Neural progenitor cell (in vitro differentiated cells): ENCODE measurements at regions not wholly inside any gene's neighbourhood (a gene's known extent, or its start where the extent isn't known, plus 50 kb on each side); places are given as distances from the start of the nearest gene placed in this dataset.

Source experiments
- DNase-seq: peaks from one replicate; pipeline ENCODE4 v3.0.0-alpha.2; 2016; ENCODE audit warnings: low spot score
- H2AFZ ChIP-seq: fragments of 200-600 bp; sonication (generic); replicated peaks from 2 replicates; pipeline ENCODE4 v1.6.1; 2016; ENCODE audit warnings: antibody characterized with exemption
- H3F3A ChIP-seq: fragments of 200-600 bp; sonication (generic); 2 replicates; pipeline ENCODE4 v1.6.1; 2016; ENCODE audit warnings: antibody characterized with exemption, low read depth
- H3K27ac ChIP-seq: fragments of 200-600 bp; sonication (generic); 2 replicates; pipeline ENCODE4 v1.5.1; 2016; ENCODE audit warnings: mild to moderate bottlenecking
- H3K27me3 ChIP-seq: fragments of 200-600 bp; sonication (generic); 2 replicates; pipeline ENCODE4 v1.6.1; 2016; ENCODE audit warnings: mild to moderate bottlenecking, moderate library complexity
- H3K36me3 ChIP-seq: fragments of 200-600 bp; sonication (generic); 2 replicates; pipeline ENCODE4 v1.5.1; 2016
- H3K4me1 ChIP-seq: fragments of 200-600 bp; sonication (generic); 2 replicates; pipeline ENCODE4 v1.6.1; 2016; ENCODE audit warnings: mixed run types
- H3K4me2 ChIP-seq: fragments of 200-600 bp; sonication (generic); 2 replicates; pipeline ENCODE4 v1.6.1; 2016
- H3K4me3 ChIP-seq: fragments of 200-600 bp; sonication (generic); 2 replicates; pipeline ENCODE4 v1.5.1; 2016
- H3K79me2 ChIP-seq: fragments of 200-600 bp; sonication (generic); 2 replicates; pipeline ENCODE4 v1.6.1; 2016; ENCODE audit warnings: low read depth
- H3K9ac ChIP-seq: fragments of 200-600 bp; sonication (generic); 2 replicates; pipeline ENCODE4 v1.6.1; 2016
- H3K9me3 ChIP-seq: fragments of 200-600 bp; sonication (generic); 2 replicates; pipeline ENCODE4 v1.5.1; 2016; ENCODE audit warnings: low read depth
- H4K20me1 ChIP-seq: fragments of 200-600 bp; sonication (generic); 2 replicates; pipeline ENCODE4 v1.6.1; 2016; ENCODE audit warnings: low read depth
- H3K27ac Mint-ChIP-seq: 3 replicates; pipeline ENCODE4 v1.8.0; 2021; ENCODE audit warnings: mixed read lengths
- H3K27me3 Mint-ChIP-seq: 2 replicates; pipeline ENCODE4 v1.8.0; 2022; ENCODE audit warnings: low read depth, mild to moderate bottlenecking, inconsistent platforms, moderate library complexity, mixed read lengths; ENCODE audit not compliant: insufficient read depth
- H3K36me3 Mint-ChIP-seq: 3 replicates; pipeline ENCODE4 v1.8.0; 2021; ENCODE audit warnings: mixed read lengths
- H3K4me1 Mint-ChIP-seq: 3 replicates; pipeline ENCODE4 v1.8.0; 2021; ENCODE audit warnings: mixed read lengths
- H3K4me3 Mint-ChIP-seq: 3 replicates; pipeline ENCODE4 v1.8.0; 2021; ENCODE audit warnings: mild to moderate bottlenecking, moderate library complexity, mixed read lengths
- H3K9me3 Mint-ChIP-seq: 3 replicates; pipeline ENCODE4 v1.8.0; 2020; ENCODE audit warnings: mixed read lengths
- CTCF ChIP-seq: fragments of 200-600 bp; sonication (generic); IDR thresholded peaks from 2 replicates; pipeline ENCODE4 v1.5.1; 2017; ENCODE audit warnings: antibody characterized with exemption, mild to moderate bottlenecking
- EZH2 ChIP-seq: fragments of 200-600 bp; sonication (generic); IDR thresholded peaks from 2 replicates; pipeline ENCODE4 v1.6.1; 2017; ENCODE audit warnings: antibody characterized with exemption, mild to moderate bottlenecking, moderate library complexity
- EZH2phosphoT487 ChIP-seq: fragments of 200-600 bp; sonication (generic); IDR thresholded peaks from 2 replicates; pipeline ENCODE4 v1.6.1; 2017; ENCODE audit warnings: antibody characterized with exemption

GRCh38 chr5:3684771-3685354 lies 89.2 kb downstream of the IRX1 start:
- H3K27ac ChIP-seq: no peak overlapping the region
- H3K79me2 ChIP-seq: no peaks in the 10 kb centered on the region
- no peak overlapping the region for H3K4me3 Mint-ChIP-seq
- no peak for DNase-seq
- no peak overlapping the region for H2AFZ ChIP-seq
- no peak overlapping the region for H3K4me3 ChIP-seq
- H3K27me3 Mint-ChIP-seq: no peaks in the 10 kb centered on the region
- no peaks in the 10 kb centered on the region for H3K27me3 ChIP-seq
- no peaks in the 10 kb centered on the region for H4K20me1 ChIP-seq
- H3K36me3 ChIP-seq: no peaks in the 10 kb centered on the region
- peaks cover 11% of the 10 kb centered on the region for H3K4me1 ChIP-seq
- no peak overlapping the region for H3K4me2 ChIP-seq
- no peak overlapping the region for H3K27ac Mint-ChIP-seq
- H3K36me3 Mint-ChIP-seq: no peaks in the 10 kb centered on the region
- peaks cover 17% of the 10 kb centered on the region for H3K4me1 Mint-ChIP-seq
- H3K9me3 ChIP-seq: no peaks in the 10 kb centered on the region
- H3F3A ChIP-seq: no peaks in the 10 kb centered on the region
- no peak overlapping the region for H3K9ac ChIP-seq
- TF ChIP-seq EZH2phosphoT487 (no peak), EZH2 (no peak), CTCF (no peak)
- peaks cover 2% of the 10 kb centered on the region for H3K9me3 Mint-ChIP-seq

DNA sequence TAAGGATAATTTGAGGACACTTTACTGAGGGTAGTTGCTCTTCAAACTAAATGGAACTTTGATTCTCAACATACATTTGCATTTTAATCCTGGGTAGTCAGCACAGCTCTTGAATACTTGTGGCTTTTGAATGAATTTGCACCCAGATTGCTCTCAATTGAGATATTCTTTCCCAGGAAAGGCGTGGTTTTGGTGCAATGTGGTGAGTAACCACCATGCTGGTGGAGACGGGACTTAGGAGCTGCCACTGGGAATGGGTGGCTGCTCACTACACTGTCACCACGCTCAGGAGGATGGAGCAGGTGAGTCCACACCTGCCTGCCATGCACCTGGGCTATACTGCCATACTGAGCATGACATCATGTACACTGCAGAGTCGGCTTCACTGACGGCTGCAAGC lies 99.2 kb downstream of the IRX1 start:
- H3K9me3 ChIP-seq: peaks cover 4% of the 10 kb centered on the region
- no peak overlapping the region for H3K4me3 ChIP-seq
- H3K36me3 ChIP-seq: no peaks in the 10 kb centered on the region
- no peaks in the 10 kb centered on the region for H3K79me2 ChIP-seq
- DNase-seq: no peak
- no peaks in the 10 kb centered on the region for H3K36me3 Mint-ChIP-seq
- no peak overlapping the region for H3K4me2 ChIP-seq
- TF ChIP-seq CTCF: no peak
- no peaks in the 10 kb centered on the region for H3K27me3 Mint-ChIP-seq
- H3K9ac ChIP-seq: no peak overlapping the region
- H4K20me1 ChIP-seq: no peaks in the 10 kb centered on the region
- no peaks in the 10 kb centered on the region for H3K4me1 ChIP-seq
- H3K27me3 ChIP-seq: no peaks in the 10 kb centered on the region
- no peak overlapping the region for H3K4me3 Mint-ChIP-seq
- no peak overlapping the region for H3K27ac ChIP-seq
- H3F3A ChIP-seq: no peaks in the 10 kb centered on the region
- H2AFZ ChIP-seq: no peak overlapping the region
- peaks cover 8% of the 10 kb centered on the region for H3K9me3 Mint-ChIP-seq
- peaks cover 4% of the 10 kb centered on the region for H3K4me1 Mint-ChIP-seq
- no peak overlapping the region for H3K27ac Mint-ChIP-seq

- no peak overlapping the region for H2AFZ ChIP-seq
- H3K4me1 ChIP-seq: no peaks in the 10 kb centered on the region
- H4K20me1 ChIP-seq: no peaks in the 10 kb centered on the region
- H3K4me1 Mint-ChIP-seq: peaks cover 4% of the 10 kb centered on the region
- no peaks in the 10 kb centered on the region for H3F3A ChIP-seq
- no peaks in the 10 kb centered on the region for H3K27me3 Mint-ChIP-seq
- H3K4me2 ChIP-seq: no peak overlapping the region
- H3K4me3 ChIP-seq: no peak overlapping the region
- no peak overlapping the region for H3K27ac Mint-ChIP-seq
- no peak overlapping the region for H3K9ac ChIP-seq
- H3K79me2 ChIP-seq: no peaks in the 10 kb centered on the region
- no peaks in the 10 kb centered on the region for H3K27me3 ChIP-seq
- no peak for DNase-seq
- H3K27ac ChIP-seq: no peak overlapping the region
- H3K36me3 Mint-ChIP-seq: no peaks in the 10 kb centered on the region
- peaks cover 4% of the 10 kb centered on the region for H3K9me3 ChIP-seq
- peaks cover 8% of the 10 kb centered on the region for H3K9me3 Mint-ChIP-seq
- H3K36me3 ChIP-seq: no peaks in the 10 kb centered on the region
- no peak for TF ChIP-seq EZH2
- TF ChIP-seq EZH2phosphoT487: no peak
- no peak for TF ChIP-seq CTCF
- no peak overlapping the region for H3K4me3 Mint-ChIP-seq
These were observed 100.2 kb downstream of the IRX1 start for GRCh38 chr5:3695818-3696217.
